NCI-H1048 (cell line): ENCODE measurements at regions not wholly inside any gene's neighbourhood (a gene's known extent, or its start where the extent isn't known, plus 50 kb on each side); places are given as distances from the start of the nearest gene placed in this dataset.

ENCODE experiments used
- DNase-seq: peaks from one replicate; lab custom pipeline; 2025; lab: John Stamatoyannopoulos, UW

DNA sequence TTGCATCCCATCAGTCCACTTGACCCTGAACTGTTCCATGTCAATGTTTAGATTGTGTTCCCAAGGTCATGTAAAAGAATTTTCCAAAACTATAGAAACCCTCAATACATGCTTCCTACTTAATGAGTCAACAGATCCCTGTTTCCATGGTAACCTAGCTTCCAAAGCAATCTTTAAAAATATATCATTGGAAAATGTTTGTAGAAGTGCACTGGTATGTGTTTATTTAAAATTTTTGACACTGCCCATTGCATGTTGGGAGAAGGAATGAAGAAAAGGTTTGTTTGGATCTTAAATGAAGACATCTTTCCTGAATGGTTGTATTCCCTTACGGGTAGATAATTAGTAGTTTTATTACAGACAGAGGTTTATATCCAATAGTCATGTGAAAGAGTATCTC, 345.3 kb downstream of the GABRG1 start:
- no peak for DNase-seq

DNA sequence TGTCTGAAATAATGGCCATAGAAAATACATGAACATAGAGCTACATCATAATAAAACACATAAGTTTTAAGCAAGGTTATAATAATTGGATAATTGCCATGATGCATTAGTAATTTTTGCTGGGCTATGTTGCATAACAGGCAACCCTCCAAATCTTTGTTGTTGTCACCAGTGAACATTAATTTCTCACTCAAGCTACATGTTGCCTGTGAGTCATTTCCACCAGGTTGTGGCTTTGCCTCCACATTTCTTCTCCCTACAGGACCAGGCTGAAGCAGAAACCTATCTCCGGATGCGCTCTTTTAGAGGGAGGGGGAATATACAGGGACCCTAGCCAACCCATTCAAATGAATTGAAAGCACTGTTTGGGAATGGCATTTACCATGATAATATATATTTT, 347.7 kb downstream of the GABRG1 start:
- no peak for DNase-seq

GRCh38 chr4:45770958-45771357, 352.9 kb downstream of the GABRG1 start:
- no peak for DNase-seq

- DNase-seq = no peak
Observed at GRCh38 chr4:45765521-45765920, 358.3 kb downstream of the GABRG1 start.

GRCh38 chr4:45751877-45752530, 371.9 kb downstream of the GABRG1 start:
- no peak for DNase-seq

DNA sequence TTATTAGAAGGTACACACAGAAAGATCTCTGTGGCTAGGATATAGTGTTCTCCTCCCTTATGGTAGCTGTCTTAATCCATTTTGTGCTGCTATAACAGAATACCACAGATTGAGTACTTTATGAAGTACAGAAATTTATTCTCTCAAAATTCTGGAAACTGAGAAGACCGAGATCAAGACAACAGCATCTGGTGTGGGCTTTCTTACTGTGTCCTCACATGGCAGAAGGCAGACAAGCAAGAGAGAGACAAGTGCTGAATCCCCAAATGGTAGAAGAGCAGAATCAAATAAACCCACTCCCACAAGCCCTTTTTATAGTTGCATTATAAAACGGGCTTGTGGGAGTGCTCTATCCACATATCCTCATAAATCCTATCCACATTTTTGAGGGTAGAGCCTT, 373.1 kb downstream of the GABRG1 start:
- DNase-seq = no peak

- DNase-seq = no peak
Observed at GRCh38 chr4:45745741-45746140, 378.1 kb downstream of the GABRG1 start.

DNA sequence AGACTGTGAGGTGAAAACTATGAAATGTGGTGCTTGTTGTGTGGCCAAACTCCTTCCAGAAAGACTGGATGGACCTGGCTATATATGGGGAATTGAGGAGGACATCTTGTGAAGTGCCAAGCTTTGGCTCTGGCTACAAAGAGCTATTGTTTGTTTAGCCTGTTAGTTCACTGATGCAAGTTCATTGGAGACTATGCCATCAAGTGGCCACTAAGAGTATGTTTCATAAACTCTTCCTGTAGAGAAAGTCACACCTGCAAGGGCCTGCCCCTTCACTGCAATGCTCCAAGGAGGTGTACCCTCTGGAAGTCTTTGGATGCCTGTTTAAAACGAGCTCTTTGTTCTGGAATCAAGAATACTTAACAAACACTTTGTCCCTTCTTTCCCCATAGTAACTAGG, 382.0 kb downstream of the GABRG1 start:
- DNase-seq = no peak

GRCh38 chr4:45732161-45732560, 391.7 kb downstream of the GABRG1 start:
- no peak for DNase-seq

DNA sequence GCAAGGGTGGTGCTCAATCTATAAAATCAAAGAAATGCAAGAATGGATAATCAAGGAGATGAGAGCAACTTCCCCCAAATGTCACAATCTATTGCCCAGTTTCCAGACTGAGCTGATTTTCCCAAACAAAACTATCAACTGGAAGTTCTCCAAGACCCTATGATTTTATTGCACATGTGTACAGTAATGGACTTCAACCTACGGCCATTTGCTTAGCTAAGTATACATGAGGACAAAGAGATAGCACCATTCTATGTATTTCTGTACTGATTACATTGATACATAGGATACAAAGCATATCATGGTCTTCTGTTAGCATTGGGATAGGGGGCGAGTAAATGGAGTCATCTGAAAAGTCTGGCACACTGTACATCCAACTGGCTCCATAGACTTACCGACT, 407.8 kb downstream of the GABRG1 start:
- no peak for DNase-seq

DNA sequence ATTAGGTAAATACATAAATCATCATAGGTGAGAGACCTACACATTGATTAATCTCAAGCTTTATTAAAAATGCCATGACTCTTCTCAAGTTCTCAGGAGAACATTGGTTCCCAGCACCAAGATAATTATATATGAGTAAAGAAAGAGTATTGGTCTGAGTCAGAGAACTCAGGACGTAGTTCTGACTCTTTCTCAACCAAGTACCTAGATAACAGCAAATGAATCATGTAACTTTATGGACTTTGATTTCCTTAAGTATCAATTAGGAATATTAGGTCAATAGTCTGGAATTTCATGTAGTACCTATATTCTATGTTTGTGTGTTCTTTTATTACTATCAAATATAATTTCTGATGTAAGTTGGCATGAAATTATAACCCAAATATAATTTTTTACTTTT, 409.9 kb downstream of the GABRG1 start:
- no peak for DNase-seq

GRCh38 chr4:45701621-45702020, 422.2 kb downstream of the GABRG1 start:
- no peak for DNase-seq

DNA sequence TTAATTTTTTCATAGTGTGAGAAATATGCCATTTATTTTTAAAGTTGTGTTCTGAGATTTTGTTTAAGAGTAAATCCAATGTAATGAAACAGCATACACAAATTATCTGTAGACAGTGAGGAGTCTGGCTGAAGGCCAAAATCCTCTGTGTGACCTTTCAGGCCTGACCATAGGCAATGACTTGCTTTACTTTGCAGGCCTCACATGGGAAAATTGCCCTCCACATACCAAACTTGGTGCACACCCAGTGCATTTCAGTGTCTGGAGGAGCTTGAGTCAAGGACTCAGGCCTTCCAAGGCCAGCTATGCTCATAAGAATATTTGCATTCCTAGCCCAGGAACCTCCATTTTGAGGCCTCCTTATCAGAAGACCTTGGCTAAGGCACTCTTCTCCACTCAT, 430.1 kb downstream of the GABRG1 start:
- DNase-seq = no peak

- no peak for DNase-seq
Observed at GRCh38 chr4:45692131-45692735, 431.6 kb downstream of the GABRG1 start.

DNA sequence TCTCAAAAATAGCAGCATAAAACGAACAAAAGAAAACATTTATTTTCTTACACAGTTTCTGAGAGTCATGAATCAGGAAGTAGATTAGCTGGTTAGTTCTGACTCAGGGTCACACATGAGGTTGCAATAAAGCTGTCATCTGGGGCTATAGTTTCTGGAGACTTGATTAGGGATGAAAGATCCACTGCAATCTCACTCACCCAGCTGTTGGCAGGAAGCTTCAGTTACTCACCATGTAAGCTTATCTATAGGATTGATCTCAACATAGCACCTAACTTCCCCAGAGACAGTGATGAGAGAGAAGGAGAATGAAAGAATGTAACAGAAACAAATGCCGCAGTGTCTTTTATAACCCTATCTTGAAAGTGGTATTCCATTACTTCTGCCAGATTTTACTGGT, 435.5 kb downstream of the GABRG1 start:
- no peak for DNase-seq

DNA sequence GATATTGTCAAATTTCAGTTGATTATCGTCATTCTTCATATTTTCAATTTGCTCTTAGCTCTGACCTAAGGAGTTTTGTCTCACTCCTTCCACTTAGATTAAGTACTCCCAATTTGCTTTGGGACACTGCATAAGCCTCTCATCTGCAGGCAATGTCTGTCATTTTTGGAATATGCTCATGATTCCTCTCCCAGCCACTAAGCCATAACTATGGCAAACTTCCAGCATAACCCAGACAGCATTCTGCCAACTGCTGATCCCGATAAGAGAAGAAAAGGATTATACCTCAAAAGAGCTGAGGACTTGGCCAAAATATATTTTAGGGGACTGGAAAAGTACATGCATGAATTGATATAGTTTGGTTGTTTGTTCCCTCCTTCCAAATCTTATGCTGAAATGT, 444.4 kb downstream of the GABRG1 start:
- no peak for DNase-seq

GRCh38 chr4:45668128-45668527, 455.7 kb downstream of the GABRG1 start:
- DNase-seq = no peak

GRCh38 chr4:45663628-45664081, 460.2 kb downstream of the GABRG1 start:
- no peak for DNase-seq

DNA sequence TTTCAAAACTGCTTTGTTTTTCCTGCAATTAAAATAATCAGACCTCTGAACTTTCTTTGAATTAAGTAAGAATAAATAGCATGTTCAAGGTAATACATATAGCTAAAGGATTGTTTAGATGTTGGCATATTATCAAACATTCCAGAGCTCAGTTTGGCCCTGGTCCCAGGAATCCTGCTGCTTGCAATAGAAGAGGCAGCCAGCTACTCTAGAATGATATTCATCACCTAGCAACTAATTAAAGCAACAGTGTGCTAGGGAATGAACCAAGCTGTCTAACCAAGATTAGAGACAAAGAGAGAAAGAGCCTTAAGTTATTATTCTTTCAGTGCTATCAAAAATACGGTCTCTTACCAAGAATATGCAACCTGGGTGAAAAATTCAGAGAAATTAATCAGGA, 460.9 kb downstream of the GABRG1 start:
- peak; percentile 28 for DNase-seq

DNA sequence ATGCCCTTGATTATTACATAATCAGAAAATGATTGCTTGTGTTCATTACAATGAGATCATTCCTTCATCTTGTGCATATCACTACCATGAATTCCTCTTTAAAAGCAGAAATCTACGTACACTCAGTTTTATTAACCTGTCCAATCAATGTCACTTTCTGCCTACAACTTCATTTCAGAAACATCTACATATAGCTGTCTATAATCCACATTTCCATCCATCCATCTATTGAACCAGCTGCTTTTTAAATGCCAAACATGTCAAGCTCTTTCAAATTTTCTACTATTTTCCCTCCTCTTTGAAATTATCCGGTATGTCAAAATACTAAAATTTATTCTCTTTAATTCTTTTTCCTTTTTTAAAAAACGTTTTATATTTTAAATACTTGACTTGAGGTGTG, 462.0 kb downstream of the GABRG1 start:
- no peak for DNase-seq

- no peak for DNase-seq
Observed at GRCh38 chr4:45650545-45650944, 473.3 kb downstream of the GABRG1 start.

DNA sequence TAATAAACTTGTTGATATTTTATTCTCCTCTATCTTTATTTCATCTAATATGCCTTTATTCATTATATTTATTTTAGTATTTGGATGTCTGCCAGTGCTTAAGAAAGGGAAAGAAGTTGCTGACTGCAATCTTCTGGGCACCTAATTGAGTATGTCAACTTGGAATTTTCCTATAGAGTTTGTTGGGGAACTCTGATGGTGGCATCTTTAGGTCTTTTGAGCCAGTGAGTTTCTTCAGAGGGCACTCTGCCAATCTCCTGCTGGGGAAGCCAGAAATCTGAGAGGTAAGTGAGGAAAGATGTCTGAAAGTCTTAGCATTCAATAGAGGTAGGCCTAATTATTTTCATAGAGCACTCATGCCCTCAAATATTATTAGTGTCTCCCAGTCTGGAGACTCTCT, 475.0 kb downstream of the GABRG1 start:
- no peak for DNase-seq

GRCh38 chr4:45647823-45648222, 476.0 kb downstream of the GABRG1 start:
- DNase-seq = no peak
